SK-N-MC (cell line): ENCODE measurements at regions not wholly inside any gene's neighbourhood (a gene's known extent, or its start where the extent isn't known, plus 50 kb on each side); places are given as distances from the start of the nearest gene placed in this dataset.

ENCODE experiments used
- EZH2 ChIP-seq: fragments of 200-600 bp; sonication (generic); IDR thresholded peaks from one replicate; pipeline ENCODE4 v1.6.1; 2017; ENCODE audit warnings: antibody characterized with exemption
- POLR2AphosphoS5 ChIP-seq: IDR thresholded peaks from 2 replicates; pipeline ENCODE4 v1.6.1; 2012; ENCODE audit warnings: mild to moderate bottlenecking, low read depth, low read length, borderline replicate concordance

- no peak for TF ChIP-seq EZH2
- no peak for TF ChIP-seq POLR2AphosphoS5
Observed at GRCh38 chr3:148510116-148510515, 187.6 kb upstream of the AGTR1 start.
